HUDEP-2 (cell line): ENCODE measurements at regions not wholly inside any gene's neighbourhood (a gene's known extent, or its start where the extent isn't known, plus 50 kb on each side); places are given as distances from the start of the nearest gene placed in this dataset.
A peak's percentile ranks its signal among the peaks of the same experiment; 100 is the strongest.

Experiments
- DNase-seq, 76 experiments: peaks; one replicate each; lab custom pipeline; 2025; ENCODE audit not compliant: unreplicated experiment in 76 of 76; lab: John Stamatoyannopoulos, UW

DNA sequence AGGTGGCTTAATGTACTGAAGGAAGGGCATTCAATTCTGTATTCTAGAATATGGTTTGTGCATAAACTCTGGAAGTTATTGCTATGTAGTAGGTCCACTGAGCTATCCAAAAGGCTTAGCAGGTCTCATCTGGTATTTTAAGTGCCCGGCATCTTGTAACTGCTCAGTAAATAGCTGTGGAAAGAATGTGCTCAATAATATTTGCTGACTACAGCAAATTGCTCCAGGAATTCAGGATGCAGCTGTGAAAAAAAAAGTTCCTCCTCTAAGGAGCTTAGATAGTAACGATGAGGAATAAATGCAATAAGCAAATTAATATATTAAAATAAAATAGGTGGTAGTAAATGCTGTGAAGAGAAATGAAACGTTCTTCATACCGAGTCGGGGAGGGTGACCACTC is 857.1 kb downstream of the AACS start:
- DNase-seq = no peak

DNA sequence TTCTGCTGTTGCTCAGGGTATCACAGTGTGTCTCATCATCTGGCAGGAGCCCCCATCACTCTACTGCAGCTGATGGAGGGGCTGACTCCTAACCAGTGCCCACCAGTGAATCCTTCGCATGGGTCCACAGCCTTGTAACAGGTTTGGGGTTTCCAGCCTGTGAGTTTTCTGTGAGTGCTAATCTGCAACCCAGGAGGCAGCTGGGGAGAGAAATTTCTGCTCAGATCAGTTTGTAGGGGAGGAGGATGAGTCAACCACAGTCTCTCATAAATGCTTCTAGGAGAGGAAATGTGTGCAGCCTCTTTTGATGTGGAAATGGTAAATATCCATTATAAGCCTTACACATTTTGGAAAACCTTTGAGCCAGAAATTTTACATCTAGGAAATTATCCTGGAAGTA is 871.3 kb downstream of the AACS start:
- no peak for DNase-seq

DNA sequence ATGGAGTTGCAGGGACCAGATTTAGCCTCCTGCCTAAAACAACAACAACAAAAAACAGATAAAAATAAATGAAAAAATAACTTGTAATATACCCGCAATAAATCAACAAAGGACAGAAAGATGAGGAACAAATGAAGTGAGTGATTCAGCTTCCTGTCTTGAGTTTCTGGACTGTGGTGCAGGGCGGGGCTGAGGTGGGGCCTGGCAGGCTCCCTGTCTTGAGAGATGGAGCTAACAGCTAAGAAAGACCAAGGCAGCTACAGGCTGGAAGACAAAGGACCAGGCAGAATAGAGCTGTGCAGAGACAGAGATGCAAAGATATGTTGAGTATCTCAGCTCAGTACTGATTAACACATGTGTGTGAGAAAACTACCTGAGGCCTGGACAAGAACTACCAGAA is 879.2 kb downstream of the AACS start:
- DNase-seq = peak in 1 of 76 experiments; percentile 0

DNA sequence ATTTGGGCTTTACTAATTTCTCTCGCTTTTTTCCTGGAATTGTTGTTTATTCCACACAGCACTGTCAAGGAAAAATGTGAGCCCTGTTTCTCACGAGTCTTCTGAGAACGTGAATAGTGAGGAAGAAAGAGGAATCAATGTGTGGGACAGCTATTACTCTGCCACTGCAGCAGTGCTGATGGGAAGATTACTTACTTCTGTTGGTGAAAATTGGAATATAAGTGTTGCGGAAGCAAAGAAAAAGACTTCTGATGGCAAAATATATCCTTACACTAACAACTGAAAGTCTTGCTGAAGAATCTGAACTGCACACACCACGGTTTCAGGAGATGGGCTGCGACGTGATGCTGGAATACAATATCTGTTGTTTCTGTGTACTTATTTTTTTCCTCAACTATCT is 884.2 kb downstream of the AACS start:
- no peak for DNase-seq

DNA sequence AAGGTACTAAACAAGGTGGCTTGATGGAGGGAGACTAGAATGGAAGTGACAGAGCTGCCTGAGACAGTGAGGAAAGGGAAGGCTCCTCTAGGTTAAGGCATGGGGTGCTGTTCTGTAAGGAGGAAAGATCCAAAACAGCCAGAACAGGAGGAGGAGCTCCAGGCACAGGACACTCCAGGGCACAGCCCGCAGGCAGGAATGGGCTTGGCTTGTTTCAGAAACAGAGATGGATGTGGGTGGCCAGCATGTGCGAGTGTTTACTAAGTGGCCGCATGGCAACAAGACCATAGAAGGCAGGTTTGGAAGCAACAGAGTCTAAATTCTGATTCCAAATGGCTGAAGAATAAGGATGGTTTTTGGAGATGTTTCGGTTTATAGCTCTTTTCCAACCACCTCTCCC is 889.1 kb downstream of the AACS start:
- DNase-seq = no peak

DNA sequence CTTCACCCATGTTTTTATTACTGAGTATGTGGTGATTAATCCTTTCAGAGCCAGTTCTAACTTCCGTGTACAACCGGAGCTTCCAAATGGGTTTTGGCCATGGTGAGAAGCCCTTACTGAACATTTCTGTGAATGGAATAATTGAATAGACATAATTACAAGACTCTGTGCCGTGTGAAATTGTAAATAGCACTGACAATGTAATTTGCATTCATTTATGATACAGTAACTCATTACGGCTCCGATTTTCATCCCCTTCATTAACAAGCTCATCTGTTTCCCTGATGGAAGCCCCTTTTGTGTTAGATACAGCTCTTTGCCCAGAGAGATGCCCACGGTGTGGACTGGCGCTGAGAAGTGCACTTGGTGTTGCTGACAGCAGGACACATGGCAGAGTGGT is 891.0 kb downstream of the AACS start:
- no peak for DNase-seq

DNA sequence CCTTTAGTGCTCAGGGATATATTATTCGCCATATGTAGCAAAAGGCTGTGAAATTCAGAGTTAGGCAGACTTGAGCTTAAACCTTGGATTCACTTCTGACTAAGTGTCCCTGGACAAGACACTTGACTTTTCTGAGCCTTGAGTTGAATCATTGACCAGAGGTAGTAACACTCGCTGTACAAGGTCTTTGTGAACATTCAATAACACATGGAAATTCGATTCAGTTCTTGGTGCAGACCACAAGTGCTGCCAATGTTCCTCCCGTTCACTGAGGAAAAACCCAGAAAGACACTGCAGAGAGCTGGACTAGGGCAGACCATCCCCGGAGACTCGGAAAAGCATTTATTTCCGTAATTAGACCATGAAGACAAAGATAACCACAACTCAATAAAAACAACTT is 901.4 kb downstream of the AACS start:
- DNase-seq = no peak

DNA sequence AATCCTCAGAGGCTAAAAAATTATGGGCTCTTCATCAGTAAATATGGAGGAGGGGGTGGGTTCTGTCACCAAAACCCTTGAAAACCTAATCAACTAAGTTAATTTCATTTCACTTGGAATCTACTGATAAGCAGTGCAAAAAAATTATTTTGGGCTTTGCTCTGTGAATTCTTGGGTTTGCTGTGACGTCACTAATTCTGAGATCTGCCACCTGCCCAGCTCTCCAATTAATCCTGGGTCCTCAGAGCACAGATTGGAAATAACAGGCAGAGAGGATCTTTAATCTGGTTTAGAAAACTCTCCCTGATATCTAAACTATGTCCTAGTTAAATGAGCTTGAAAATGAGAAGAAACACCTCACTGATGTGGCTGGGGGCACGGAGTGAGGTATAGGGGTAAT is 903.2 kb downstream of the AACS start:
- no peak for DNase-seq

DNA sequence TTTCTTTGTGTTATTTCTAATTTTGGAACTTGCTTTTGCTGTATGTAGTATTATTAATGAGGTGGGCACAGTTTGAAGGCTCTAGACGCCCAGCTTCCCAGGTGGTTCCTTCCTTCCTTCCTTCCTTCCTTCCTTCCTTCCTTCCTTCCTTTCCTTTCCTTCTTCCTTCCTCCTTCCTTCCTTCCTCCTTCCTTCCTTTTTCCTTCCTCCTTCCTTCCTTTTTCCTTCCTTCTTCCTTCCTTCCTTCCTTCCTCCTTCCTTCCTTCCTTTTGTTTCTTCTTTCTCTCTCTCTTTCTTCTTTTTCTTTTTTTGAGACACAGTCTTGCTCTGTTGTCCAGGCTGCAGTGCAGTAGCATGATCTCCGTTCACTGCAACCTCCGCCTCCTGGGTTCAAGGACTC is 906.7 kb downstream of the AACS start:
- no peak for DNase-seq

DNA sequence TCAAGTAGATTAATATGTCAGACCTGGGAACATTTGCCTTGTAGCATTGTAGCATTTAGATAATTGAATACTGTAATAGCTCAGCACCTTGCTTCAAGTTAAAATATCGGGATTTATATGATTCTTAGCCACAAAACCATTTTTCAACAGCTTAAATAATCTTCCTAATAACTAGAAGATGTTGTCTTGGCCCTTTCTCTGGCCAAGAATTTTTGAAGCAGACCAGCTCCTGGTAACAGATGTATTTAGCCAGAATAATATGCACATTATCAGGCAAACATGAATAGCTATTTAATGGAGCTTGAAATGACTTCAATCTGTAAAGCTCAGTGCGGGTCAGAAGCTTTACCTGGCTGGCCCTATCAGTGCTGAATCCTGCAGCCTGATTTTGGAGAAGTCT is 913.1 kb downstream of the AACS start:
- DNase-seq = no peak

DNA sequence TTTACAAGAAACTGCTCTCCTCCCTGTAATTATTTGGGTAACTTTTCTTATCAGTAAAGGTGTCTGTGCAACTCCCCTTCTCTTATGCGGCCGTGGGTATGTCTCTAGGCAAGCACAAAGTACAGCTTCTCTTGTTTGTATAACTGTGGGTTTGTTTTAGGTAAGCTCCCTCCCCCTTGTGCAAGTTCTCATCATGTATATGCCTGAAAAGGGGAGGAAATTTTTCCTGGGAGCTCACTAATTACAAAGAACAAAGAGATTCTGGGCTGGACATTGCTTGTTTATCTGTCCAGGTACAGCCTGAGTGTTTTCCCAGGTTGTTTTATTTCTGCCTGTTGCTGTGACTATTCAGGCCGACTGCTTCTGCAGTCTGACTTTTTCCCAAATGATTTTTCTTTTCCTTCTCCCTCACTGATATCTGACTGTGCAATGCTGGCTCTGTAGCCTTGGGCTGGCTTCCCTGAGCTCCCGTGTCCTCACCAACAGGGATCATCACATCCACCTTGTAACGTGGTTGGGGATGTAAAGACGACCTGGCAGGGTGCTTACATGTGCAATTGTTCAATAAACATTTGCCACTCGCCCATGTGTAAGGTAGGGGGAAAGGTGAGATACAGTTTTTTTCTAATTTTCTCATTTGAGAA is 916.5 kb downstream of the AACS start:
- no peak for DNase-seq

DNA sequence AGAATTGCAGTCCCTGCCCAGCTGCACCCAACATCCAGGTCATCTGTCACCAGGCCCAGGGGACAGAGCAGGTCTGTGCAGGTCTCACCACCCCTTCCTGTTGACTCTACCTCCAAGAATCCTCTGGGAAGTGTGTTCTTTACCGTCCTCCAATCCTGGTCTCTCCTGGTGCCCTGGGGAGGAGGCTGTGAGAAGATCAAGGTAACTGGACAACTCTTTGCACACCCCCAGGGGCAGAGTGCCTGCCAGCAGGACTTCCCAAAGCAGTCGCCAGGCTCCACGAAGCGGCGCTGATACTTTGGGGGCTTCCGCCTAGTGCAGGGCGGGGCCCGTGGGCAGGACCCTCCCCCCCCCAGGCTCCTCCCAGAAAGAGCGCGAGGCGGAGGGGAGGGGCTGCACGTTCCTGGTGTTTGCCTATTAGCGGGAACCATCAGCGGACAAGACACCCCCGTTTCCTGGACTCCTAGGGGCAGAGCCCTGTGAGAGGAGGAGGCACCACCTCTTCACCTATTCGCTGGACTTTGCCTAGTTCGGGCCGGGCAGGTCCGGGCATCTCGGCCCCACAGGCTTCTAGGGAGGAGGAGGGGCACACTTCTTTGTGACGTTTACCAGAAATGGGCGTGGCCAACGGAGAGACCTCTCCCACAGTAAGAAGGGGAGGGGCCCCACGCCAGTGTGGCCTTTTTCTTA is 918.0 kb downstream of the AACS start:
- DNase-seq = peak in 28 of 76 experiments; percentile 1 to 58 (median 22)

DNA sequence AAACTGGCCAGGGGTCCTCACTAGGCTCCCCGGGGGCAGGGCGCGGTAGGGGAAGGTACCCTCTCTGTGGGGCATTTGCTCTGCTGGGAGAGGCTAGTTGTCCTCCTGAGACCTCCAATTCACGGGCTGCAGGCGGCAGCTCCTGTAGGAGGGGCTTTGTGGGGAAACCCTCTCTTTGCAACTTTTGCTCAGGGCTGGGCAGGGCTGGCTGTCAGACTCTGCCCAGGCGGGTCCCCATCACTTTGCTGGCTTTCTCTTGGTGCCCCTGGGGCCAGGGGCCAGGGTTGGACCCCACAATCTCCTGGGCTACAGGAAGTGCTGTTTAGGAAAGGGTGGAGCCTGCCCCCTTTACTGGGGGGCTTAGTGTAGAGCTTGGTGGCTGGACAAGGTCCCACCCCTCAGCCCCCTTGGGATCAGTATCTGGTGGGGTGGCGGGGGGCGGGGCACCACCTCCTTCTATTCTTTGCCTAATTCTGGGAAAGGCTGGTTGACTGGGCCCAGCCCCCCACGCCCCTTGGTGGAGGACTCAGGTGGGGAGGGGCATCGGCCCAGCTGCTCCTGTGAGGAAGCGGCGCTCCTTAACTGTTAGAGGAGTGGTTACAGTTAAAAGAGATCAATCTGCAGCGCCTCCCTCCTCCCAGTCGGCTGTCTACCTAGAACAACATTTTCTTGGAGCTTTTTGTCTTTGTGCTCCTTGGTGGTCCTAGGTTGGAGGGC is 918.7 kb downstream of the AACS start:
- DNase-seq = no peak

DNA sequence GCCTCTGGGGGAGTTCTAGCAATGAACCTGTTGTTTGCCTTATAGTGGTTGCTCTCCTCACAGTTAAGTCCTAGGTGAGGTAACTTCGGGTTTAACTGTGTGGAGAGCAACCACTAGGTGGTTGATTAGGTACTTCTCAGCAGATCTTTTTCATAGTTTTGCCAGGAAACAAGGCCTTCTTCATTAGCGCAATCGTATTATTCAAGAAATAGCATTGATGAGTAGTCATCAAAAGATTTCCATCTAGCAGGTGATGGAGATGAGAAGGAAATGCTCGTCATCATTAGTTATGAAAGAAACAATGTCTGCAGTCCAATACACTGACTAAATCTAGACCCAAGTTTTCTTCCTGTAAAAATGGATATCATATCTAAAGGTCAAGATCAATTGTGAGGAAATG is 923.3 kb downstream of the AACS start:
- no peak for DNase-seq

DNA sequence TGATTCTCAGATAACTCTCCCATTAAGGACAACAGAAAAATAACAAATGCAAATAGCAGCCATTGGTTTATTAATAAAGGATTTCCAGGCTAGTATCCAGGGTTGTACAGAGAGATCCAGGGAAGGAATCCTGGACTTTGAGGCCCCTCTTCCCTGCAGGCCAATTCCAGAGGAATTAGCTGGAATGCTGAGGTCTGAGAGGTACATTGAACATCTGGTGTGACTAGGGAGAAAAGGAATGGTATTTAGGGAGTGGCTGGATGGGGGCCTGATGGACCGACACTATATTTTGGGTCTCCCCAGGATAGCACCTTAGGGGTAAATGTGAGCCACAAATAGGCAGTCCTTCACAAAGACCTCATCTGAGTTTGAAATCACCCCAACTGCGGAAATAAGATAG is 924.5 kb downstream of the AACS start:
- DNase-seq = no peak

DNA sequence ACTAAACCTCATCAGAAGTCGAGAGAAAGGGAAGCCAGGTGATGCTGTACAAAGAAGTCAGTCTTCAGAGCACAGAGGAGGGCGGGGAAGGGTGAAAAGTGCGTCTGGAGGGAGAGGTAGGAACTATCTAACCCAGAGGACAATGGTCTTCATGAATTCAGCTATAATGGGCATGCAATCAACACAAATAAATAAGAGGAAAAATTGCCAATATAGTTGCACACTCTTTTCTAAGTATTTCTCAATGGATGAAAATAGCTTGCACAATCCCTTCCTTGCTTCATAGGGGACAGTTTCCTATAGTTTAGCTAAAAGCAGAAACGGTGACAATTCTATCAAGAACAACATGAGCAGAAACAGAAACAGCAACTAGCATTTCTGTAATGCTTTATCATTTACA is 931.2 kb downstream of the AACS start:
- no peak for DNase-seq

DNA sequence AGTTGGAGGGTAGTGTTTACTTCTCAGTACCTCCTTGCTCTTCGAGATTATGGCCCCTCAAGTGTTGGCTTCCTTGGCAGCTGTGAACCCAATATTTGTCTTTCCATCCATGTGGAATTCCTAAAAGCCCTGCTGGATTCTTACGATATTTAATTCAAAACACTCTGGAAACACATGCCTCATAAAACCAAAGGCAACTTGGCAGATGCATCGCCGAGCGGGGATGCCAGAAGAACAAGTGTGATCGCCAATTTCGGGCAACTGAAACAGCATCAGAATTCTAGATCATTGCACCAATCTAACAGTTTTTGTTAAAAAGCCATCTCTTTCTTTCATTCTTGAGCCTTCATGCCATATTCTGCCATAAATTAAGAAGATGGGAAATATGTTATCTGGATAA is 934.4 kb downstream of the AACS start:
- no peak for DNase-seq

DNA sequence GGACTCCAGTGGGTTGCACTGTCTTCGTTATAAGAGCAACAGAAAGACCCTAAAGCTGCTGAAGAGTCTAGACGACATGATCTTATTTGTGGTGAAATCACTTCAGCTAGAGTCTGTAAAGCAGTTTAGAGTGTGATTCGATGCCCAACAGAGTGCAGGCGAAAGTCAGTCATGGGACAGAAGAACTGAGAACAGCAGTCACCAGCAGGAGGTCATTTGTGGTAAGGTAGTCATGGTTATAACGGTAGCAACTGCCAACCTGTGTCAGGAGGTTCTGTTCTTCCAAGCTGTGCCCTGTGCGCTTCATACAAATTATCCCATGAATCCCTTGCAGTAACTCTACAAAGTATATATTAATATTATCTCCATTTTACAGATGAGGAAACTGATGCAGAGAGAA is 954.1 kb downstream of the AACS start:
- no peak for DNase-seq

DNA sequence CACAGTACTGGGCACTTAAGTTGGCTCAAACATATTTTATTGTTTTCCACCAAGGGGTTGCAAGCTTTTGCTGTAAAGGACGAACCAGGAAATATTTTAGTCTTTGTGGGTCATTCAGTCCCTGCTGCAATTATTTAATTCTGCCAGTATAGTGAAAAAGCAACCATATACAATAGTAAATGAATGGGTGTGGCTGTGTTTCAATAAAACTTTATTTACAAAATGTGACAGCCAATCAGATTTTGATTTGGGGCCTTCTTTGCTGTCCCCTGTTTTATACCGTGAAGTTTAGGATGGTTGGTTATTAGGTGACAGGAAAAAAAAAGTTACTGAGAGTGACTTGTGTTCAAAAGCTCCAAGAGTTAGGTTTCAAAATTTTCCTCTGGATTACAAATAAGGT is 956.4 kb downstream of the AACS start:
- DNase-seq = no peak

DNA sequence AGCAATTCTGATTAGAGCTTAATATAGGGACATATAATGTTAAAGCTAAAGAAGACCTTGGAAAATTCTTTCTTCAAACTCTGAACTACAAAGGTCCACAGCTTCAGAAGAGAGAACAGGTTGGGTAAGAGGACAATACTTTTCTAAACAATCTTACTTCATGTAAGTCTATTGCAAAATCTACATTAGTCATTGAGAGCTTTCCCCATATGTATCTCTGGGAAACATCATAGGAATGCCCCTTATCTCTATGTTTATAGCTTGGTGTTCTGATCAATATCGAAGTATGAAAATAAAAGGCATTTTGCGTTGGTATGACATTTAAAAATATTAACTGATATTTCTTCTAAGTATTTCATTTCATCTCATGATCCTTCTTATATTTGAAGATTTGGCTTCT is 962.6 kb downstream of the AACS start:
- no peak for DNase-seq

DNA sequence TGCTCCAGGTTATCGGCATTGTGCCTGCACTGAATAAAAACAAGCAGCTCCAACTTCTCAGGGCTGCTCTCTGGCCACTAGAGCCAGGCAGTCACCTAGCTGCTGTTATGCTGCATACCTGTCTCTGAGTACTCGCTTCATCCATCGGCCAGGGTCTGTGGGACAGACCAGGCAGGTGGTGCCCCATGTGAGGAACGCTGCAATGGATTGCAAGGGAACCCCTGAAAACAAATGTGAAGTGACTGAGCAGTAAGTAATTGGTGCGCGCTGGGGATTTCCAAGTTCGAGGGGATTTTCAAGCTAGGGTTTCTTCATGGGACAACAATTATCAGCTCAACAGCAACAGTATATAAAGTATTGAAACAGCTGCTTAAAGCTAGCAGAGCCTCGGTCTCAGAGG is 965.3 kb downstream of the AACS start:
- no peak for DNase-seq

DNA sequence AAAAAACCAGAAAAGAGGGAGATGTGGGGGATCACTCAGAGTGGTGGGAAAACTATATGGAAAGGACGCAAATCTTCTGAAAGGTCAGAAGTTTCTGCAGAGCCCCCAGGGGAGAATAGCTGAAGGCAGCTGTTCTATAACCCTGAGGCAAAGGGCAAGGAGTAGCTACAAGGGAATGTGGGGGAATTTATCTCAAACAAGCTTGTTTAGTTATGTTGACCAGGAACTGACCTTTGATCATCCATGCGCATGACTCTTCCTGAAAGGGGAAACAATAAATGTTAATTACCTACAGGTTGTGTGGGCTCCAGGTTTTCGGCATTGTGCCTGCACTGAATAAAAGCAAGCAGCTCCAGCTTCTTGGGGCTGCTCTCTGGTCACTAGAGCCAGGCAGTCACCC is 968.5 kb downstream of the AACS start:
- DNase-seq = no peak
